Progenitor cell of endocrine pancreas (in vitro differentiated cells): ENCODE measurements at regions not wholly inside any gene's neighbourhood (a gene's known extent, or its start where the extent isn't known, plus 50 kb on each side); places are given as distances from the start of the nearest gene placed in this dataset.

Experiments
- DNase-seq: peaks from one replicate; pipeline ENCODE4 v3.0.0; 2021; ENCODE audit warnings: low spot score; ENCODE audit not compliant: unreplicated experiment
- H3K27ac Mint-ChIP-seq: 2 replicates; pipeline ENCODE4 v1.8.0; 2021; ENCODE audit warnings: mild to moderate bottlenecking, moderate library complexity, mixed read lengths
- H3K27me3 Mint-ChIP-seq: 2 replicates; pipeline ENCODE4 v1.8.0; 2021; ENCODE audit warnings: mixed read lengths
- H3K36me3 Mint-ChIP-seq: 2 replicates; pipeline ENCODE4 v1.8.0; 2022; ENCODE audit warnings: mixed read lengths; ENCODE audit not compliant: insufficient read depth
- H3K4me1 Mint-ChIP-seq: 2 replicates; pipeline ENCODE4 v1.8.0; 2021; ENCODE audit warnings: low read depth, mixed read lengths
- H3K4me3 Mint-ChIP-seq: 2 replicates; pipeline ENCODE4 v1.8.0; 2021; ENCODE audit warnings: low read depth, mild to moderate bottlenecking, moderate library complexity, mixed read lengths
- H3K9me3 Mint-ChIP-seq: 2 replicates; pipeline ENCODE4 v1.8.0; 2021; ENCODE audit warnings: low read depth, mixed read lengths
- TF ChIP-seq, protein P1 (sequence below): fragments of 200-600 bp; sonication (generic); IDR thresholded peaks from one replicate; pipeline ENCODE4 v1.5.0; 2021; ENCODE audit warnings: antibody characterized with exemption, mild to moderate bottlenecking; ENCODE audit not compliant: unreplicated experiment

DNA sequence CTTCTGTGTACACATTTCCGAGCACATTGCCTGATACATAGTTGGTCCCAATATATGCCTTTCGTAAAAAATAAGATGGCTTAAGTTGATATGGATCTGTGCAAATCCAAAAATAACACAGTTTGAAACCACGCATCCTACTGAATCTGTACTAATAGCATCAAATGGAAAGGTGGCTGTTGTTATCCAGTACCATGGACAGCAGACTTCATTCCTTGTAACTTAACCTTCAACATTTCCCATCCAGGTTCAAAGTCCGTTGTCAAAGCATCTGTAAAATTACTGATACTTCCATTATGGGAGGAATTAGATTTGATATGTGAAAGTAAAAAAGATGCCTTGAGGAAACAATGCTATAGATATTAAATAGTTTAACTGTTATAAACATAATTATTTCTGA is 65.5 kb upstream of the C3orf49 start:
- Mint-ChIP-seq H3K9me3 (no peaks in the 10 kb centered on the region), H3K27ac (no peak overlapping the region), H3K4me1 (no peaks in the 10 kb centered on the region), H3K27me3 (no peaks in the 10 kb centered on the region), H3K4me3 (no peak overlapping the region), H3K36me3 (no peaks in the 10 kb centered on the region)
- TF ChIP-seq, protein P1, sequence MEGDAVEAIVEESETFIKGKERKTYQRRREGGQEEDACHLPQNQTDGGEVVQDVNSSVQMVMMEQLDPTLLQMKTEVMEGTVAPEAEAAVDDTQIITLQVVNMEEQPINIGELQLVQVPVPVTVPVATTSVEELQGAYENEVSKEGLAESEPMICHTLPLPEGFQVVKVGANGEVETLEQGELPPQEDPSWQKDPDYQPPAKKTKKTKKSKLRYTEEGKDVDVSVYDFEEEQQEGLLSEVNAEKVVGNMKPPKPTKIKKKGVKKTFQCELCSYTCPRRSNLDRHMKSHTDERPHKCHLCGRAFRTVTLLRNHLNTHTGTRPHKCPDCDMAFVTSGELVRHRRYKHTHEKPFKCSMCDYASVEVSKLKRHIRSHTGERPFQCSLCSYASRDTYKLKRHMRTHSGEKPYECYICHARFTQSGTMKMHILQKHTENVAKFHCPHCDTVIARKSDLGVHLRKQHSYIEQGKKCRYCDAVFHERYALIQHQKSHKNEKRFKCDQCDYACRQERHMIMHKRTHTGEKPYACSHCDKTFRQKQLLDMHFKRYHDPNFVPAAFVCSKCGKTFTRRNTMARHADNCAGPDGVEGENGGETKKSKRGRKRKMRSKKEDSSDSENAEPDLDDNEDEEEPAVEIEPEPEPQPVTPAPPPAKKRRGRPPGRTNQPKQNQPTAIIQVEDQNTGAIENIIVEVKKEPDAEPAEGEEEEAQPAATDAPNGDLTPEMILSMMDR, result no peak
- no peak for DNase-seq

GRCh38 chr3:63753995-63754394 is 65.1 kb upstream of the C3orf49 start:
- Mint-ChIP-seq H3K4me3 (no peak overlapping the region), H3K9me3 (no peaks in the 10 kb centered on the region), H3K27ac (no peak overlapping the region), H3K27me3 (no peaks in the 10 kb centered on the region), H3K4me1 (no peaks in the 10 kb centered on the region), H3K36me3 (no peaks in the 10 kb centered on the region)
- TF ChIP-seq, protein P1, result no peak
- no peak for DNase-seq

- H3K27ac Mint-ChIP-seq, result no peak overlapping the region
- DNase-seq, result no peak
- TF ChIP-seq, protein P1, result no peak
- H3K4me3 Mint-ChIP-seq, result no peak overlapping the region
- H3K9me3 Mint-ChIP-seq, result no peaks in the 10 kb centered on the region
- H3K27me3 Mint-ChIP-seq, result peaks cover 8% of the 10 kb centered on the region
- H3K4me1 Mint-ChIP-seq, result no peaks in the 10 kb centered on the region
- no peaks in the 10 kb centered on the region for H3K36me3 Mint-ChIP-seq
These were observed 56.9 kb upstream of the C3orf49 start for GRCh38 chr3:63762180-63762579.

DNA sequence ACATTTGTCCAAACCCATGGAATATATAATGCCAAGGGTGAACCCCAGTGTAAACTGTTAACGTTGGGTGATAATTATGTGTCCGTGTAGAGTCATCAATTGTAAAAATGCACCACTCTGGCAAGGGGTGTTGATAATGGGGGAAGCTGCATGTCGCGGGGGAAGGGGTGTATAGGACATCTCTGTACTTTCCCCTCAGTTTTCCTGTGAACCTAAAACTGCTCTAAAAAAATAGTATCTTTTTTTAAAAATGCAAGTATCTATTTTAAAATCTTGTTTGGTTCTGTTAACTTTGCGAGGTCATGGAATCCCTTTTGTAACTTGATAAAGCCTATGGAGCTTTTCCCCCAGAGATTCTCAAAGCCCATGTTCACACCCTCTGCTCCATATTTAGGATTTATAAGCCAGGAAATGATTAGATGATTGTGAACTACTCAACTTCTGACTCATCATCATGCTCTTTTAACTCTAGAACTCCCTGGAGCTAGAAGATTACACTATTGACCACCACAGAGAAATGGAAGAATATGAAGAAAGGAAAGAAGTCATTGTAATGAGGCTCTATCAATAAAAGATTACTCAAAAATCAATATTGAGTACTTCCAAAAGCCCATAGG is 56.1 kb upstream of the C3orf49 start:
- TF ChIP-seq, protein P1, result no peak
- no peaks in the 10 kb centered on the region for H3K9me3 Mint-ChIP-seq
- no peak for DNase-seq
- H3K36me3 Mint-ChIP-seq, result no peaks in the 10 kb centered on the region
- no peak overlapping the region for H3K27ac Mint-ChIP-seq
- no peaks in the 10 kb centered on the region for H3K4me1 Mint-ChIP-seq
- H3K27me3 Mint-ChIP-seq, result peaks cover 8% of the 10 kb centered on the region
- H3K4me3 Mint-ChIP-seq, result no peak overlapping the region

DNA sequence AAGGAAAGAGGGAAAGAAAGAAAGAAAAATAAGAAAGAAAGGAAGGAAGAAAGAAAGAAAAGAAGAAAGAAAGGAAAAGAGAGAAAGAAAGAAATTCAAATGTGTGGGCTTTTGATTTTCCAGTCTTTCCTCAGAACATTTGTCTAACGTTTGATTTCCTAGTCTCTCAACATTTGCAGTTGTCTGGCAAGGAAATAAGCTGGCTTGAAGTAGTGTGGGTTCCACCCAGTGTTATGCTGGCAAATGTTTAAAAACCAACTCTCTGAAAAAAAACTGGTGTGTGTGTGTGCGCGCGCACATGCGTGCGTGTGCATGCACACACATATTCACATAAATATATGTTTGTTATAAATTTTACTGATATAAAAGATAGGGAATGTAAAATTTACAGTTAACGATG is 54.6 kb upstream of the C3orf49 start:
- Mint-ChIP-seq H3K27me3 (peaks cover 8% of the 10 kb centered on the region), H3K4me3 (no peak overlapping the region), H3K4me1 (no peaks in the 10 kb centered on the region), H3K9me3 (no peaks in the 10 kb centered on the region), H3K36me3 (no peaks in the 10 kb centered on the region), H3K27ac (no peak overlapping the region)
- DNase-seq, result no peak
- TF ChIP-seq, protein P1, result no peak
